Neural progenitor cell (in vitro differentiated cells): ENCODE measurements at regions not wholly inside any gene's neighbourhood (a gene's known extent, or its start where the extent isn't known, plus 50 kb on each side); places are given as distances from the start of the nearest gene placed in this dataset.

Source experiments
- EZH2 ChIP-seq: fragments of 200-600 bp; sonication (generic); IDR thresholded peaks from 2 replicates; pipeline ENCODE4 v1.6.1; 2017; ENCODE audit warnings: antibody characterized with exemption, mild to moderate bottlenecking, moderate library complexity
- TF ChIP-seq, protein P1 (sequence below): fragments of 200-600 bp; sonication (generic); IDR thresholded peaks from 2 replicates; pipeline ENCODE4 v1.5.1; 2017; ENCODE audit warnings: antibody characterized with exemption, mild to moderate bottlenecking

DNA sequence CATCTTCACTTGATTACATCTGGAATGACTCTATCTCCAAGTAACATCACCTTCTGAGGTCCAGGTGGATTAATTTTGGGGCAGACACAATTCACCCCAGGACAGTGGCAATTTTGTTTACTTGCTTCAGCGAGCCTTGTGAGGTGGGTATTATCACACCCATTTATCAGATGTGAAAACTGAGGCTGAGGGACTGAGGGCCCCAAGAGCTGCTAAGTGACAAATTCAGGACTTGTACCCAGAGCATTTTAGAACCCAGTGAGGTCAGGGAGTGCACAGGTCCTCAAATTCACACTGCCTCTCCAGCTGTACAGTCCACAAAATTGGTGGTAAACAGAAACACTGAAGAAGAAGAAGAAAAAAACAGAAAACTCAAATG, 125.2 kb upstream of the PMEPA1 start:
- TF ChIP-seq, protein P1, sequence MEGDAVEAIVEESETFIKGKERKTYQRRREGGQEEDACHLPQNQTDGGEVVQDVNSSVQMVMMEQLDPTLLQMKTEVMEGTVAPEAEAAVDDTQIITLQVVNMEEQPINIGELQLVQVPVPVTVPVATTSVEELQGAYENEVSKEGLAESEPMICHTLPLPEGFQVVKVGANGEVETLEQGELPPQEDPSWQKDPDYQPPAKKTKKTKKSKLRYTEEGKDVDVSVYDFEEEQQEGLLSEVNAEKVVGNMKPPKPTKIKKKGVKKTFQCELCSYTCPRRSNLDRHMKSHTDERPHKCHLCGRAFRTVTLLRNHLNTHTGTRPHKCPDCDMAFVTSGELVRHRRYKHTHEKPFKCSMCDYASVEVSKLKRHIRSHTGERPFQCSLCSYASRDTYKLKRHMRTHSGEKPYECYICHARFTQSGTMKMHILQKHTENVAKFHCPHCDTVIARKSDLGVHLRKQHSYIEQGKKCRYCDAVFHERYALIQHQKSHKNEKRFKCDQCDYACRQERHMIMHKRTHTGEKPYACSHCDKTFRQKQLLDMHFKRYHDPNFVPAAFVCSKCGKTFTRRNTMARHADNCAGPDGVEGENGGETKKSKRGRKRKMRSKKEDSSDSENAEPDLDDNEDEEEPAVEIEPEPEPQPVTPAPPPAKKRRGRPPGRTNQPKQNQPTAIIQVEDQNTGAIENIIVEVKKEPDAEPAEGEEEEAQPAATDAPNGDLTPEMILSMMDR = no peak
- no peak for TF ChIP-seq EZH2
